H1 (cell line): ENCODE measurements at regions not wholly inside any gene's neighbourhood (a gene's known extent, or its start where the extent isn't known, plus 50 kb on each side); places are given as distances from the start of the nearest gene placed in this dataset.

Experiments
- CTCF ChIA-PET: fragments of 300-600 bp; sonication (Branson Sonifier 250); formaldehyde crosslinking; loops from one replicate; lab custom pipeline; 2021; ENCODE audit not compliant: partially characterized antibody; lab: Charles Lee
- POLR2A ChIA-PET: fragments of 300-600 bp; sonication (Branson Sonifier 250); formaldehyde crosslinking; loops from one replicate; lab custom pipeline; 2021; ENCODE audit warnings: inconsistent platforms; ENCODE audit not compliant: partially characterized antibody; lab: Charles Lee
- DNase-seq, 2 experiments: peaks; one replicate each; pipeline versions ENCODE4 v3.0.0 to v3.0.0-alpha.2; 2010 to 2022; ENCODE audit warnings: low spot score in 2 of 2, low read depth in 1 of 2, mixed read lengths in 1 of 2
- FAIRE-seq: peaks from 2 replicates; lab custom pipeline; 2011; peaks lifted over from hg19 to GRCh38; lab: Jason Lieb, UNC
- H2AFZ ChIP-seq: 2 replicates; pipeline ENCODE4 v1.8.1; 2012; ENCODE audit warnings: low read length, inconsistent platforms
- H2AK5ac ChIP-seq: 2 replicates; pipeline ENCODE4 v1.6.1; 2013; ENCODE audit warnings: low read depth, low read length
- H2BK120ac ChIP-seq: replicated peaks from 2 replicates; pipeline ENCODE3; 2013; ENCODE audit warnings: low read depth, low read length, inconsistent platforms
- H2BK12ac ChIP-seq: 2 replicates; pipeline ENCODE4 v1.6.1; 2013; ENCODE audit warnings: low read depth, low read length
- H2BK15ac ChIP-seq: 2 replicates; pipeline ENCODE4 v1.6.1; 2013; ENCODE audit warnings: low read length
- H2BK20ac ChIP-seq: 2 replicates; pipeline ENCODE4 v1.6.1; 2013; ENCODE audit warnings: low read length
- H2BK5ac ChIP-seq: 2 replicates; pipeline ENCODE4 v1.6.1; 2013; ENCODE audit warnings: low read depth, low read length
- H3K14ac ChIP-seq: 2 replicates; pipeline ENCODE4 v1.6.1; 2013; ENCODE audit warnings: inconsistent platforms; ENCODE audit not compliant: insufficient read length
- H3K18ac ChIP-seq: 2 replicates; pipeline ENCODE4 v1.6.1; 2013; ENCODE audit warnings: low read length; ENCODE audit errors: extremely low read depth
- H3K23ac ChIP-seq: 2 replicates; pipeline ENCODE4 v1.6.1; 2013; ENCODE audit warnings: inconsistent platforms; ENCODE audit not compliant: insufficient read length
- H3K23me2 ChIP-seq: 2 replicates; pipeline ENCODE4 v1.6.1; 2013; ENCODE audit warnings: low read depth, low read length
- H3K27ac ChIP-seq: 2 replicates; pipeline ENCODE4 v1.6.1; 2011; ENCODE audit warnings: low read depth, low read length, inconsistent platforms
- H3K27me3 ChIP-seq, 4 experiments: replicated peaks in 1 of 4; 1 replicate in 1 of 4; 2 replicates in 3 of 4; pipeline versions ENCODE4 v1.6.1 to v1.8.1; 2011 to 2013; ENCODE audit warnings: low read length in 3 of 4, mild to moderate bottlenecking in 3 of 4, inconsistent platforms in 2 of 4, mixed read lengths in 2 of 4, moderate library complexity in 1 of 4; ENCODE audit not compliant: control insufficient read depth in 3 of 4, insufficient read depth in 3 of 4; ENCODE audit errors: extremely low read depth in 1 of 4
- H3K36me3 ChIP-seq, 4 experiments: 2 replicates each; pipeline versions ENCODE4 v1.6.1 to v1.8.1; 2011 to 2013; ENCODE audit warnings: mild to moderate bottlenecking in 4 of 4, low read length in 3 of 4, moderate library complexity in 2 of 4, control low read depth in 1 of 4, inconsistent platforms in 1 of 4; ENCODE audit not compliant: insufficient read depth in 4 of 4, control insufficient read depth in 2 of 4
- H3K4ac ChIP-seq: replicated peaks from 2 replicates; pipeline ENCODE3; 2013; ENCODE audit warnings: low read length, low read depth, mixed read lengths, inconsistent platforms; ENCODE audit not compliant: insufficient read length
- H3K4me1 ChIP-seq, 4 experiments: replicated peaks in 1 of 4; 1 replicate in 1 of 4; 2 replicates in 3 of 4; pipeline versions ENCODE4 v1.6.1 to v1.8.1; 2011 to 2013; ENCODE audit warnings: low read length in 3 of 4, inconsistent platforms in 2 of 4, mixed read lengths in 1 of 4; ENCODE audit not compliant: insufficient read depth in 4 of 4, control insufficient read depth in 3 of 4
- H3K4me2 ChIP-seq, 2 experiments: 2 replicates each; pipeline versions ENCODE4 v1.6.1 to v1.8.1; 2011 to 2013; ENCODE audit warnings: low read depth in 2 of 2, low read length in 2 of 2, control low read depth in 1 of 2, inconsistent platforms in 1 of 2, mild to moderate bottlenecking in 1 of 2; ENCODE audit not compliant: insufficient read depth in 1 of 2
- H3K4me3 ChIP-seq, 4 experiments: fragments of 200-600, 300-600 bp in 1 of 4; sonication (generic), shearing (Covaris generic), sonication (Bioruptor Twin) in 1 of 4; 2 replicates each; pipeline versions ENCODE4 v1.5.1 to v1.8.1; 2011 to 2016; ENCODE audit warnings: low read length in 4 of 4, low read depth in 3 of 4, control low read depth in 2 of 4, inconsistent platforms in 2 of 4, mild to moderate bottlenecking in 2 of 4, mixed read lengths in 1 of 4, moderate library complexity in 1 of 4; ENCODE audit not compliant: insufficient read depth in 2 of 4; ENCODE audit errors: extremely low read depth in 1 of 4
- H3K56ac ChIP-seq: replicated peaks from 2 replicates; pipeline ENCODE3; 2013; ENCODE audit warnings: low read depth, mild to moderate bottlenecking, mixed read lengths, low read length, inconsistent platforms; ENCODE audit not compliant: insufficient read length
- H3K79me1 ChIP-seq: 2 replicates; pipeline ENCODE4 v1.6.1; 2013; ENCODE audit warnings: low read depth, low read length, control low read depth
- H3K79me2 ChIP-seq, 2 experiments: 2 replicates each; pipeline versions ENCODE4 v1.6.1 to v1.8.1; 2012 to 2013; ENCODE audit warnings: low read length in 2 of 2, mild to moderate bottlenecking in 2 of 2, inconsistent platforms in 1 of 2; ENCODE audit not compliant: insufficient read depth in 2 of 2, control insufficient read depth in 1 of 2
- H3K9ac ChIP-seq, 4 experiments: replicated peaks in 1 of 4; 1 replicate in 1 of 4; 2 replicates in 3 of 4; pipeline versions ENCODE4 v1.6.1 to v1.8.1; 2011 to 2013; ENCODE audit warnings: low read depth in 3 of 4, low read length in 3 of 4, control low read depth in 2 of 4, mild to moderate bottlenecking in 2 of 4, moderate library complexity in 2 of 4, inconsistent platforms in 1 of 4; ENCODE audit errors: extremely low read depth in 1 of 4
- H3K9me3 ChIP-seq, 2 experiments: 2 replicates each; pipeline versions ENCODE4 v1.6.1 to v1.8.1; 2012 to 2013; ENCODE audit warnings: mild to moderate bottlenecking in 2 of 2, moderate library complexity in 2 of 2, control low read depth in 1 of 2, inconsistent platforms in 1 of 2, low read depth in 1 of 2, low read length in 1 of 2, mixed read lengths in 1 of 2; ENCODE audit not compliant: insufficient read depth in 2 of 2
- H4K20me1 ChIP-seq, 2 experiments: replicated peaks in 1 of 2; 2 replicates each; pipeline versions ENCODE3 to v1.8.1; 2011 to 2013; ENCODE audit warnings: inconsistent platforms in 2 of 2, low read length in 2 of 2, mild to moderate bottlenecking in 1 of 2; ENCODE audit not compliant: insufficient read depth in 2 of 2, control insufficient read depth in 1 of 2
- H4K5ac ChIP-seq: 2 replicates; pipeline ENCODE4 v1.6.1; 2013; ENCODE audit warnings: low read length, low read depth, mixed read lengths, inconsistent platforms; ENCODE audit not compliant: insufficient read length
- H4K8ac ChIP-seq: 2 replicates; pipeline ENCODE4 v1.8.0; 2013; ENCODE audit warnings: mild to moderate bottlenecking, moderate library complexity, low read length, inconsistent platforms; ENCODE audit not compliant: insufficient read depth; ENCODE audit errors: extremely low read depth
- H4K91ac ChIP-seq: replicated peaks from 2 replicates; pipeline ENCODE3; 2013; ENCODE audit warnings: low read length, mixed read lengths, inconsistent platforms; ENCODE audit not compliant: insufficient read length
- GTF2F1 ChIP-seq: IDR thresholded peaks from 2 replicates; pipeline ENCODE4 v1.6.1; 2012; ENCODE audit warnings: low read depth, low read length, improper control_type of control experiment, borderline replicate concordance
- SUZ12 ChIP-seq: fragments of 200-600 bp; sonication (generic); IDR thresholded peaks from 2 replicates; pipeline ENCODE4 v1.6.1; 2012; ENCODE audit warnings: mild to moderate bottlenecking, inconsistent platforms, low read length, moderate library complexity, mixed read lengths
- WGBS, 2 experiments: shearing (Covaris generic) in 1 of 2; methylation state at CpG; one replicate each; pipeline versions ENCODE4 v1.1.6 to v1.1.7; 2013 to 2015; ENCODE audit warnings: low lambda C conversion rate in 2 of 2, mixed read lengths in 2 of 2, inconsistent platforms in 1 of 2, low coverage in 1 of 2, missing lambda C conversion rate in 1 of 2; ENCODE audit not compliant: insufficient replicate concordance in 2 of 2, insufficient coverage in 1 of 2, insufficient read length in 1 of 2; ENCODE audit errors: extremely low coverage in 1 of 2, missing lambda C conversion rate in 1 of 2; 5-methylcytosine and 5-hydroxymethylcytosine counted together

- no peak overlapping the region for H4K91ac ChIP-seq
- ChIA-PET CTCF (interaction anchor here (1.5 to 3.1 kb wide), 4 partner anchors 14 to 169 kb away, joined by 3 to 9 read pairs (median 5); no protein-coding TSS in a partner anchor), POLR2A (interaction anchor here (0.6 to 5.2 kb wide), 13 partner anchors 10 to 170 kb away, joined by 3 to 45 read pairs (median 6); no protein-coding TSS in a partner anchor)
- no peaks in the 10 kb centered on the region for H3K23me2 ChIP-seq
- no peak overlapping the region for H3K18ac ChIP-seq
- WGBS, 2 experiments = 84% methylated on average over 3 of the region's 3 CpGs; no CpG with 5 or more reads in 1 of the 2 experiments
- no peak for DNase-seq
- no peak overlapping the region for H2BK5ac ChIP-seq
- TF ChIP-seq GTF2F1 = no peak
- TF ChIP-seq SUZ12 = no peak
- no peak overlapping the region for H2BK15ac ChIP-seq
- no peak overlapping the region for H2AK5ac ChIP-seq
- no peak overlapping the region for H3K14ac ChIP-seq
- H4K5ac ChIP-seq = no peak overlapping the region
- H3K27me3 ChIP-seq = no peaks in the 10 kb centered on the region
- no peak overlapping the region for H3K23ac ChIP-seq
- H3K4me3 ChIP-seq = no peak overlapping the region
- H3K9ac ChIP-seq = no peak overlapping the region
- H4K20me1 ChIP-seq = peaks cover 2 to 7% of the 10 kb centered on the region in 2 experiments
- H3K9me3 ChIP-seq = no peaks in the 10 kb centered on the region
- H3K4ac ChIP-seq = no peak overlapping the region
- H3K56ac ChIP-seq = no peak overlapping the region
- H3K36me3 ChIP-seq = peaks cover 0 to 12% (median 4%) of the 10 kb centered on the region in 4 experiments; a peak in 3 of 8 replicates
- no peak overlapping the region for H2BK20ac ChIP-seq
- H2BK12ac ChIP-seq = no peak overlapping the region
- no peak overlapping the region for H3K4me2 ChIP-seq
- no peak overlapping the region for H2BK120ac ChIP-seq
- no peak overlapping the region for H4K8ac ChIP-seq
- H3K79me2 ChIP-seq = peaks cover 0 to 25% of the 10 kb centered on the region in 2 experiments; a peak in 2 of 4 replicates
- no peak overlapping the region for H3K27ac ChIP-seq
- no peak overlapping the region for H2AFZ ChIP-seq
- H3K79me1 ChIP-seq = no peaks in the 10 kb centered on the region
- FAIRE-seq = no peak
- H3K4me1 ChIP-seq = no peaks in the 10 kb centered on the region
Measured at GRCh38 chr9:94182532-94182931, 76.6 kb upstream of the ZNF169 start.
